Endothelial cell of umbilical vein (primary cell): ENCODE measurements at regions not wholly inside any gene's neighbourhood (a gene's known extent, or its start where the extent isn't known, plus 50 kb on each side); places are given as distances from the start of the nearest gene placed in this dataset.

Experiments used
- CTCF ChIP-seq, 2 donors: IDR thresholded peaks; 1 replicate in 1 of 2; 2 replicates in 1 of 2; pipeline ENCODE4 v1.5.1; 2011; ENCODE audit warnings: low read length in 2 of 2, mild to moderate bottlenecking in 2 of 2, moderate library complexity in 2 of 2, control low read depth in 1 of 2, inconsistent platforms in 1 of 2, low read depth in 1 of 2; ENCODE audit not compliant: insufficient read depth in 1 of 2; ENCODE audit errors: extremely low read depth in 1 of 2
- EZH2 ChIP-seq: IDR thresholded peaks from 2 replicates; pipeline ENCODE4 v1.6.1; 2012; ENCODE audit warnings: borderline replicate concordance, low read depth, mild to moderate bottlenecking, moderate library complexity, low read length, inconsistent platforms; ENCODE audit not compliant: severe bottlenecking
- FOS ChIP-seq: IDR thresholded peaks from 2 replicates; pipeline ENCODE4 v1.6.1; 2011; ENCODE audit warnings: mild to moderate bottlenecking, low read length, moderate library complexity, borderline replicate concordance; ENCODE audit not compliant: insufficient read depth
- GATA2 ChIP-seq: IDR thresholded peaks from 2 replicates; pipeline ENCODE4 v1.7.0; 2011; ENCODE audit warnings: low read depth, mild to moderate bottlenecking, moderate library complexity, mixed read lengths, low read length; ENCODE audit not compliant: insufficient read length, insufficient read depth
- MAX ChIP-seq: IDR thresholded peaks from 2 replicates; pipeline ENCODE4 v1.6.1; 2011; ENCODE audit not compliant: insufficient read depth, insufficient read length
- MYC ChIP-seq: IDR thresholded peaks from one replicate; pipeline ENCODE4 v1.6.1; 2011; ENCODE audit warnings: mild to moderate bottlenecking, low read depth, low read length
- POLR2A ChIP-seq: IDR thresholded peaks from 2 replicates; pipeline ENCODE4 v1.6.1; 2012; ENCODE audit warnings: low read depth, mild to moderate bottlenecking, control low read depth, low read length
- POLR2AphosphoS5 ChIP-seq: IDR thresholded peaks from 2 replicates; pipeline ENCODE4 v1.6.1; 2012; ENCODE audit warnings: low read depth, mild to moderate bottlenecking, control low read depth, low read length, moderate library complexity; ENCODE audit not compliant: insufficient read depth

GRCh38 chr4:14449308-14449707, 553.0 kb upstream of the CPEB2 start:
- TF ChIP-seq CTCF (IDR thresholded peaks at IDR 0.05; ENCODE audit: extremely low read depth in 1 of 2, insufficient read depth in 1 of 2, low read depth in 1 of 2, low read length in 2 of 2) = no peak
- TF ChIP-seq POLR2A = no peak
- TF ChIP-seq EZH2 = no peak
- no peak for TF ChIP-seq GATA2
- TF ChIP-seq MAX = no peak
- no peak for TF ChIP-seq MYC
- no peak for TF ChIP-seq POLR2AphosphoS5
- no peak for TF ChIP-seq FOS
